H1 (cell line): ENCODE measurements at regions not wholly inside any gene's neighbourhood (a gene's known extent, or its start where the extent isn't known, plus 50 kb on each side); places are given as distances from the start of the nearest gene placed in this dataset.

ENCODE experiments used
- JUN ChIP-seq: IDR thresholded peaks from 2 replicates; pipeline ENCODE4 v1.6.1; 2011; ENCODE audit warnings: low read depth, mild to moderate bottlenecking, improper control_type of control experiment, low read length
- SIX5 ChIP-seq: IDR thresholded peaks from 2 replicates; pipeline ENCODE4 v1.6.1; 2011; ENCODE audit warnings: mild to moderate bottlenecking, low read depth, low read length

DNA sequence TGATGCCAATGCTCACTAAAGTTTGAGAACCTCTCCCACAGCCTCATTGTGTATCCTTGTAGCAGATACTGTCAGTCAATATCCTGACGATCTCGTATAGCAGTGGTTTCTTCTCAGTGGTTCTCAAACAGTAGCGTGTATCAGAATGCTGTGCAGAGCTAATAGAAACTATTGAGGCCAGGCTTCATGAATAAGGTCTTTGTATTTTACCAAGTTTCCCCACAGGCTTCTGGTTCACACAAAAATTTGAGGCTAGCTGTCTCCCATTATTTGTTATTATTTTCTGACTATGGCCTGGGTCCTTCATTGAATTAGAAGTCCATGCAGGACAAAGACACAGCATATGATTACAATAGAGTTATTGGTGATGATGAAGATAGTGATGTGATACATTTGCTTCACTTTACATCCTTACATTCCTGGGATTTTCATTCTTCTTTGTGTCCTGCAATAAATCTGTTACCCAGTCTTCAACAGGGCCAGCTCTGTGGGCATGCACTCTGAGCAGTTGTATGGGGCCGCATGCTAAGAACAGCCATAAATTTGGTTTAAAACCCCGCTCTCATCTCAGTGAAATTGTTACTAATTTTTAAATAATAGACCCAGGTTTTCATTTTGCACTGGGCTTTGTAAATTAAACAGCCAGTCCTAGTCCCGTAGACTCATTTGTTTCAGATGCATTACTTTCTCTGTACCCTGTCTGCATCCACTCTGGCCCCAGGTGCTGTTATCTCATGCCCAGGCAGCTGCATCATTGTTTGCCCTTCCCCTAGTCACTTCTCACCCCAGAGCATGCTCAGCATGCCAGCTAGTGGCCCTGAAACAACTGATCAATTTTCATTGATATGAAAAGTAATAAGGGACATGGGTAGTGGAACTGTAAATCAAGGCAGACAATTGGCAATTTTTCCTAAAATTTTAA, 199.9 kb upstream of the PIK3R1 start (continued):
- TF ChIP-seq SIX5: no peak
- TF ChIP-seq JUN: no peak
